ENCODE measurements at regions not wholly inside any gene's neighbourhood (a gene's known extent, or its start where the extent isn't known, plus 50 kb on each side); places are given as distances from the start of the nearest gene placed in this dataset.

- peak; percentile 13 for DNase-seq (ENCODE audit: low spot score)
Observed at GRCh38 chr17:65365169-65365568, 196.3 kb downstream of the AXIN2 start.

- no peak for DNase-seq (ENCODE audit: low spot score)
Observed at GRCh38 chr17:65364438-65364837, 197.0 kb downstream of the AXIN2 start.

- DNase-seq (ENCODE audit: low spot score), result peak; percentile 96
Observed at GRCh38 chr17:65362826-65363225, 198.6 kb downstream of the AXIN2 start.

- DNase-seq (ENCODE audit: low spot score), result no peak
Observed at GRCh38 chr17:65360961-65361552, 200.4 kb downstream of the AXIN2 start.

GRCh38 chr17:65359016-65359415, 202.4 kb downstream of the AXIN2 start:
- peak; percentile 93 for DNase-seq (ENCODE audit: low spot score)

- DNase-seq (ENCODE audit: low spot score), result no peak
Observed at GRCh38 chr17:65356536-65356935, 204.9 kb downstream of the AXIN2 start.

GRCh38 chr17:65355246-65355645, 206.2 kb downstream of the AXIN2 start:
- DNase-seq (ENCODE audit: low spot score), result peak; percentile 31

- DNase-seq (ENCODE audit: low spot score), result no peak
Observed at GRCh38 chr17:65349916-65350315, 211.5 kb downstream of the AXIN2 start.

GRCh38 chr17:65346166-65346565, 209.0 kb downstream of the RGS9 start:
- DNase-seq (ENCODE audit: low spot score), result peak; percentile 41

GRCh38 chr17:65345261-65346005, 208.3 kb downstream of the RGS9 start:
- no peak for DNase-seq (ENCODE audit: low spot score)

- DNase-seq (ENCODE audit: low spot score), result no peak
Observed at GRCh38 chr17:65340401-65340800, 203.2 kb downstream of the RGS9 start.

- peak; percentile 82 for DNase-seq (ENCODE audit: low spot score)
Observed at GRCh38 chr17:65334406-65334805, 197.2 kb downstream of the RGS9 start.

GRCh38 chr17:65332779-65333178, 195.6 kb downstream of the RGS9 start:
- DNase-seq (ENCODE audit: low spot score), result no peak

- DNase-seq (ENCODE audit: low spot score), result peak; percentile 84
Observed at GRCh38 chr17:65332375-65332774, 195.2 kb downstream of the RGS9 start.

GRCh38 chr17:65328567-65328966, 191.4 kb downstream of the RGS9 start:
- DNase-seq (ENCODE audit: low spot score), result no peak

GRCh38 chr17:65324611-65325342, 187.6 kb downstream of the RGS9 start:
- DNase-seq (ENCODE audit: low spot score), result no peak

GRCh38 chr17:65323049-65323448, 185.9 kb downstream of the RGS9 start:
- DNase-seq (ENCODE audit: low spot score), result no peak

- DNase-seq (ENCODE audit: low spot score), result no peak
Observed at GRCh38 chr17:65320820-65321219, 183.7 kb downstream of the RGS9 start.

GRCh38 chr17:65314212-65314611, 177.0 kb downstream of the RGS9 start:
- DNase-seq (ENCODE audit: low spot score), result no peak

GRCh38 chr17:65312718-65313377, 175.7 kb downstream of the RGS9 start:
- no peak for DNase-seq (ENCODE audit: low spot score)

GRCh38 chr17:65311261-65311660, 174.1 kb downstream of the RGS9 start:
- no peak for DNase-seq (ENCODE audit: low spot score)

GRCh38 chr17:65307961-65308316, 170.8 kb downstream of the RGS9 start:
- no peak for DNase-seq (ENCODE audit: low spot score)
